LoVo (cell line): ENCODE measurements at regions not wholly inside any gene's neighbourhood (a gene's known extent, or its start where the extent isn't known, plus 50 kb on each side); places are given as distances from the start of the nearest gene placed in this dataset.

Experiments
- DNase-seq: peaks from one replicate; pipeline ENCODE4 v3.0.0-alpha.2; 2016; ENCODE audit warnings: low spot score

GRCh38 chr6:71396410-71396801, 107.8 kb downstream of the OGFRL1 start:
- no peak for DNase-seq

- no peak for DNase-seq
Measured at GRCh38 chr6:71399279-71399678, 110.7 kb downstream of the OGFRL1 start.

GRCh38 chr6:71400852-71401251, 112.2 kb downstream of the OGFRL1 start:
- no peak for DNase-seq

- no peak for DNase-seq
Measured at GRCh38 chr6:71402096-71402495, 113.5 kb downstream of the OGFRL1 start.

GRCh38 chr6:71403422-71404134, 115.0 kb downstream of the OGFRL1 start:
- no peak for DNase-seq

GRCh38 chr6:71404145-71404966, 115.7 kb downstream of the OGFRL1 start:
- DNase-seq, result peak; percentile 55

- no peak for DNase-seq
Measured at GRCh38 chr6:71404967-71405278, 116.3 kb downstream of the OGFRL1 start.

GRCh38 chr6:71405416-71405815, 116.8 kb downstream of the OGFRL1 start:
- DNase-seq, result no peak

GRCh38 chr6:71406865-71407860, 118.6 kb downstream of the OGFRL1 start:
- no peak for DNase-seq

- no peak for DNase-seq
Measured at GRCh38 chr6:71408787-71409723, 120.4 kb downstream of the OGFRL1 start.

- no peak for DNase-seq
Measured at GRCh38 chr6:71410164-71410566, 121.6 kb downstream of the OGFRL1 start.

GRCh38 chr6:71410681-71411080, 122.1 kb downstream of the OGFRL1 start:
- no peak for DNase-seq

- DNase-seq, result no peak
Measured at GRCh38 chr6:71411882-71412281, 123.3 kb downstream of the OGFRL1 start.

- DNase-seq, result no peak
Measured at GRCh38 chr6:71412559-71413140, 124.0 kb downstream of the OGFRL1 start.

- no peak for DNase-seq
Measured at GRCh38 chr6:71414486-71414885, 125.9 kb downstream of the OGFRL1 start.

GRCh38 chr6:71419217-71420094, 130.8 kb downstream of the OGFRL1 start:
- no peak for DNase-seq

- DNase-seq, result no peak
Measured at GRCh38 chr6:71420095-71420692, 131.6 kb downstream of the OGFRL1 start.

- DNase-seq, result no peak
Measured at GRCh38 chr6:71420693-71421328, 132.2 kb downstream of the OGFRL1 start.

- no peak for DNase-seq
Measured at GRCh38 chr6:71421611-71422010, 133.0 kb downstream of the OGFRL1 start.
